SK-N-MC (cell line): ENCODE measurements at regions not wholly inside any gene's neighbourhood (a gene's known extent, or its start where the extent isn't known, plus 50 kb on each side); places are given as distances from the start of the nearest gene placed in this dataset.
"Not testable (repeated sequence)": the region's sequence is repeated elsewhere in the genome, so short reads cannot be mapped to it uniquely, and the experiment has no call there.

Experiments used
- DNase-seq: peaks from one replicate; pipeline ENCODE4 v3.0.0-alpha.2; 2011; ENCODE audit warnings: low read depth, low spot score
- H3K27ac ChIP-seq: fragments of 200-600 bp; sonication (generic); 2 replicates; pipeline ENCODE4 v1.5.1; 2016; ENCODE audit warnings: mixed run types
- H3K36me3 ChIP-seq: fragments of 200-600 bp; sonication (generic); 2 replicates; pipeline ENCODE4 v1.6.1; 2017; ENCODE audit warnings: antibody characterized with exemption, low read length, mixed read lengths; ENCODE audit not compliant: insufficient read depth
- H3K4me3 ChIP-seq: fragments of 200-600 bp; sonication (generic); 2 replicates; pipeline ENCODE4 v1.5.1; 2016
- H3K9ac ChIP-seq: fragments of 200-600 bp; sonication (generic); 2 replicates; pipeline ENCODE4 v1.8.0; 2017; ENCODE audit warnings: mixed run types, mixed read lengths; ENCODE audit not compliant: insufficient read length
- H3K9me3 ChIP-seq: fragments of 200-600 bp; sonication (generic); 2 replicates; pipeline ENCODE4 v1.6.1; 2017; ENCODE audit warnings: low read depth, mild to moderate bottlenecking, antibody characterized with exemption, low read length, moderate library complexity, mixed read lengths
- EZH2 ChIP-seq: fragments of 200-600 bp; sonication (generic); IDR thresholded peaks from one replicate; pipeline ENCODE4 v1.6.1; 2017; ENCODE audit warnings: antibody characterized with exemption
- FOXP2 ChIP-seq: optimal IDR thresholded peaks from 2 replicates; pipeline ENCODE3; 2011; ENCODE audit warnings: mild to moderate bottlenecking, moderate library complexity; ENCODE audit not compliant: insufficient read depth; ENCODE audit errors: extremely low read length, control extremely low read depth
- POLR2AphosphoS5 ChIP-seq: IDR thresholded peaks from 2 replicates; pipeline ENCODE4 v1.6.1; 2012; ENCODE audit warnings: mild to moderate bottlenecking, low read depth, low read length, borderline replicate concordance

- H3K9me3 ChIP-seq = no peaks in the 10 kb centered on the region
- no peak for DNase-seq
- H3K4me3 ChIP-seq = no peak overlapping the region
- H3K36me3 ChIP-seq = no peaks in the 10 kb centered on the region
- no peak for TF ChIP-seq POLR2AphosphoS5
- no peak for TF ChIP-seq EZH2
- TF ChIP-seq FOXP2 = no peak
- H3K27ac ChIP-seq = no peak overlapping the region
- no peak overlapping the region for H3K9ac ChIP-seq
These were observed 214.8 kb upstream of the BTBD3 start for GRCh38 chr20:11702721-11703518.

- no peak for DNase-seq
These were observed 212.2 kb upstream of the BTBD3 start for GRCh38 chr20:11705512-11705911.

GRCh38 chr20:11708223-11708622 lies 209.5 kb upstream of the BTBD3 start:
- H3K36me3 ChIP-seq, DNase-seq, H3K9me3 ChIP-seq, H3K27ac ChIP-seq, H3K4me3 ChIP-seq, H3K9ac ChIP-seq: not testable (repeated sequence)

More at GRCh38 chr20:11705512-11705911, 212.2 kb upstream of the BTBD3 start:
- Histone ChIP-seq H3K9me3 (no peaks in the 10 kb centered on the region), H3K27ac (no peak overlapping the region), H3K4me3 (no peak overlapping the region), H3K36me3 (no peaks in the 10 kb centered on the region), H3K9ac (no peak overlapping the region)
- TF ChIP-seq POLR2AphosphoS5 = no peak
- TF ChIP-seq EZH2 = no peak
- TF ChIP-seq FOXP2 = no peak

GRCh38 chr20:11711214-11711613 lies 206.5 kb upstream of the BTBD3 start:
- H3K36me3 ChIP-seq = no peaks in the 10 kb centered on the region
- no peak for DNase-seq
- H3K9me3 ChIP-seq = no peaks in the 10 kb centered on the region
- TF ChIP-seq FOXP2 = no peak
- no peak for TF ChIP-seq POLR2AphosphoS5
- no peak for TF ChIP-seq EZH2
- no peak overlapping the region for H3K9ac ChIP-seq
- H3K4me3 ChIP-seq = no peak overlapping the region
- no peak overlapping the region for H3K27ac ChIP-seq

GRCh38 chr20:11712639-11713160 lies 205.0 kb upstream of the BTBD3 start:
- TF ChIP-seq EZH2 (no peak), POLR2AphosphoS5 (no peak), FOXP2 (no peak)

GRCh38 chr20:11714886-11715285 lies 202.8 kb upstream of the BTBD3 start:
- no peak overlapping the region for H3K27ac ChIP-seq
- no peaks in the 10 kb centered on the region for H3K36me3 ChIP-seq
- no peaks in the 10 kb centered on the region for H3K9me3 ChIP-seq
- no peak overlapping the region for H3K9ac ChIP-seq
- TF ChIP-seq FOXP2 (no peak), EZH2 (no peak), POLR2AphosphoS5 (no peak)
- DNase-seq = no peak
- no peak overlapping the region for H3K4me3 ChIP-seq

More at GRCh38 chr20:11712639-11713160, 205.0 kb upstream of the BTBD3 start:
- Histone ChIP-seq H3K9ac (no peak overlapping the region), H3K4me3 (no peak overlapping the region), H3K27ac (no peak overlapping the region), H3K9me3 (no peaks in the 10 kb centered on the region), H3K36me3 (no peaks in the 10 kb centered on the region)
- DNase-seq = no peak

GRCh38 chr20:11716239-11716944 lies 201.3 kb upstream of the BTBD3 start:
- H3K4me3 ChIP-seq = no peak overlapping the region
- TF ChIP-seq EZH2 (no peak), POLR2AphosphoS5 (no peak), FOXP2 (no peak)
- no peak overlapping the region for H3K9ac ChIP-seq
- no peak overlapping the region for H3K27ac ChIP-seq
- H3K36me3 ChIP-seq = no peaks in the 10 kb centered on the region
- no peak for DNase-seq
- no peaks in the 10 kb centered on the region for H3K9me3 ChIP-seq

GRCh38 chr20:11716945-11717248 lies 200.8 kb upstream of the BTBD3 start:
- Histone ChIP-seq H3K36me3 (no peaks in the 10 kb centered on the region), H3K9ac (no peak overlapping the region), H3K27ac (no peak overlapping the region), H3K4me3 (no peak overlapping the region), H3K9me3 (no peaks in the 10 kb centered on the region)
- DNase-seq = no peak
- TF ChIP-seq POLR2AphosphoS5 = no peak
- no peak for TF ChIP-seq EZH2
- no peak for TF ChIP-seq FOXP2

GRCh38 chr20:11717562-11717961 lies 200.1 kb upstream of the BTBD3 start:
- Histone ChIP-seq H3K9ac (no peak overlapping the region), H3K27ac (no peak overlapping the region), H3K36me3 (no peaks in the 10 kb centered on the region), H3K4me3 (no peak overlapping the region), H3K9me3 (no peaks in the 10 kb centered on the region)
- no peak for TF ChIP-seq FOXP2
- DNase-seq = no peak
